Kidney (tissue), 13 donors: ENCODE measurements at regions not wholly inside any gene's neighbourhood (a gene's known extent, or its start where the extent isn't known, plus 50 kb on each side); places are given as distances from the start of the nearest gene placed in this dataset.

Experiments used
- DNase-seq, 5 donors: peaks; one replicate each; pipeline ENCODE4 v3.0.0-alpha.2; 2013 to 2020
- FAIRE-seq: peaks from 2 replicates; lab custom pipeline; 2012; peaks lifted over from hg19 to GRCh38; lab: Jason Lieb, UNC
- H3K27ac ChIP-seq, 2 donors: one replicate each; pipeline ENCODE4 v1.7.0; 2013; ENCODE audit warnings: low read depth in 2 of 2, low read length in 2 of 2, inconsistent platforms in 1 of 2
- H3K27me3 ChIP-seq: one replicate; pipeline ENCODE4 v1.7.1; 2013; ENCODE audit warnings: low read length, inconsistent platforms; ENCODE audit not compliant: control insufficient read depth, insufficient read depth
- H3K36me3 ChIP-seq, 3 donors: one replicate each; pipeline versions ENCODE4 v1.7.0 to v1.7.1; 2013; ENCODE audit warnings: low read length in 3 of 3, control low read depth in 1 of 3, inconsistent platforms in 1 of 3; ENCODE audit not compliant: insufficient read depth in 3 of 3, control insufficient read depth in 2 of 3
- H3K4me1 ChIP-seq, 3 donors: one replicate each; pipeline versions ENCODE4 v1.7.0 to v1.7.1; 2013; ENCODE audit warnings: low read length in 3 of 3, inconsistent platforms in 1 of 3, low read depth in 1 of 3; ENCODE audit not compliant: control insufficient read depth in 2 of 3, insufficient read depth in 2 of 3
- H3K4me3 ChIP-seq, 3 donors: one replicate each; pipeline versions ENCODE4 v1.7.0 to v1.8.1; 2013; ENCODE audit warnings: low read length in 3 of 3, control low read depth in 1 of 3, inconsistent platforms in 1 of 3
- H3K9ac ChIP-seq, 3 donors: one replicate each; pipeline versions ENCODE4 v1.7.0 to v1.7.1; 2013; ENCODE audit warnings: low read length in 3 of 3, control low read depth in 1 of 3, inconsistent platforms in 1 of 3
- H3K9me3 ChIP-seq, 3 donors: one replicate each; pipeline versions ENCODE4 v1.7.0 to v1.7.1; 2013; ENCODE audit warnings: low read length in 3 of 3, control low read depth in 1 of 3, inconsistent platforms in 1 of 3; ENCODE audit not compliant: control insufficient read depth in 2 of 3, insufficient read depth in 1 of 3
- CTCF ChIP-seq: IDR thresholded peaks from 3 replicates; pipeline ENCODE4 v1.5.1; 2012; ENCODE audit warnings: mild to moderate bottlenecking, moderate library complexity, borderline replicate concordance; ENCODE audit not compliant: insufficient read depth; ENCODE audit errors: extremely low read depth
- intact Hi-C: fragments of 100-400 bp; cut with DNase I; formaldehyde crosslinking; loops from one replicate; pipeline ENCODE4 v1.11.1; 2022
- donor health status: control.
- donor health status: control.
- donor health status: control.
- donor health status: control.
- donor health status: control.
- donor health status: DM: yes; HTN: yes; CAD: no.
- donor health status: Normal renal cell carcinoma (clear cell type).

GRCh38 chr16:65710107-65710506 lies 588.2 kb upstream of the CDH11 start:
- Histone ChIP-seq H3K9ac (no peak overlapping the region), H3K36me3 (no peaks in the 10 kb centered on the region), H3K27ac (no peak overlapping the region), H3K9me3 (no peaks in the 10 kb centered on the region), H3K27me3 (no peaks in the 10 kb centered on the region), H3K4me3 (no peak overlapping the region), H3K4me1 (peaks cover 0 to 3% (median 0%) of the 10 kb centered on the region in 3 donors)
- intact Hi-C loops = loop anchor here (10.0 kb wide), 1 partner anchor 65 kb away; no protein-coding TSS in a partner anchor
- DNase-seq (no peak), FAIRE-seq (no peak)
- no peak for TF ChIP-seq CTCF

GRCh38 chr16:65704866-65705265 lies 583.0 kb upstream of the CDH11 start:
- Histone ChIP-seq H3K9me3 (no peaks in the 10 kb centered on the region), H3K27ac (no peak overlapping the region), H3K9ac (no peak overlapping the region), H3K4me1 (peaks cover 0 to 3% (median 0%) of the 10 kb centered on the region in 3 donors), H3K4me3 (no peak overlapping the region), H3K36me3 (no peaks in the 10 kb centered on the region), H3K27me3 (no peaks in the 10 kb centered on the region)
- FAIRE-seq = no peak
- intact Hi-C loops = no loop called here
- DNase-seq = no peak
- peak; percentile 5 for TF ChIP-seq CTCF

- H3K27ac ChIP-seq = no peak overlapping the region
- no peaks in the 10 kb centered on the region for H3K9me3 ChIP-seq
- intact Hi-C loops = no loop called here
- no peak overlapping the region for H3K9ac ChIP-seq
- no peaks in the 10 kb centered on the region for H3K27me3 ChIP-seq
- FAIRE-seq = no peak
- DNase-seq = no peak
- H3K4me1 ChIP-seq = no peaks in the 10 kb centered on the region
- no peak overlapping the region for H3K4me3 ChIP-seq
- TF ChIP-seq CTCF = no peak
- no peaks in the 10 kb centered on the region for H3K36me3 ChIP-seq
These were observed 581.0 kb upstream of the CDH11 start for GRCh38 chr16:65702707-65703402.
